HG03354 (cell line): ENCODE measurements at regions not wholly inside any gene's neighbourhood (a gene's known extent, or its start where the extent isn't known, plus 50 kb on each side); places are given as distances from the start of the nearest gene placed in this dataset.
"Not testable (repeated sequence)": the region's sequence is repeated elsewhere in the genome, so short reads cannot be mapped to it uniquely, and the experiment has no call there.

Experiments used
- ATAC-seq: cut with Tn5 transposase; IDR thresholded peaks from one replicate; pipeline ENCODE4 v1.9.1; 2021; ENCODE audit warnings: mild to moderate bottlenecking; ENCODE audit not compliant: unreplicated experiment, poor library complexity, severe bottlenecking

GRCh38 chr11:98183034-98183433, 837.7 kb upstream of the CNTN5 start:
- no peak for ATAC-seq

GRCh38 chr11:98185245-98185644, 835.5 kb upstream of the CNTN5 start:
- no peak for ATAC-seq

GRCh38 chr11:98194611-98195010, 826.1 kb upstream of the CNTN5 start:
- ATAC-seq, result no peak

GRCh38 chr11:98195300-98195699, 825.4 kb upstream of the CNTN5 start:
- no peak for ATAC-seq

- no peak for ATAC-seq
These were observed 813.7 kb upstream of the CNTN5 start for GRCh38 chr11:98207086-98207485.

GRCh38 chr11:98227278-98227677, 793.5 kb upstream of the CNTN5 start:
- ATAC-seq, result no peak

- no peak for ATAC-seq
These were observed 790.1 kb upstream of the CNTN5 start for GRCh38 chr11:98230678-98231077.

GRCh38 chr11:98234698-98235097, 786.1 kb upstream of the CNTN5 start:
- no peak for ATAC-seq

- no peak for ATAC-seq
These were observed 776.9 kb upstream of the CNTN5 start for GRCh38 chr11:98243897-98244296.

- ATAC-seq, result no peak
These were observed 759.8 kb upstream of the CNTN5 start for GRCh38 chr11:98260983-98261382.

- ATAC-seq, result no peak
These were observed 743.4 kb upstream of the CNTN5 start for GRCh38 chr11:98277251-98277912.

- ATAC-seq, result no peak
These were observed 731.0 kb upstream of the CNTN5 start for GRCh38 chr11:98289617-98290263.

GRCh38 chr11:98296091-98296880, 724.5 kb upstream of the CNTN5 start:
- ATAC-seq, result no peak

- ATAC-seq, result no peak
These were observed 720.0 kb upstream of the CNTN5 start for GRCh38 chr11:98300719-98301118.

GRCh38 chr11:98307827-98308491, 712.8 kb upstream of the CNTN5 start:
- ATAC-seq, result no peak

- not testable (repeated sequence) for ATAC-seq
These were observed 690.4 kb upstream of the CNTN5 start for GRCh38 chr11:98330306-98330705.

GRCh38 chr11:98358551-98358950, 662.2 kb upstream of the CNTN5 start:
- no peak for ATAC-seq

GRCh38 chr11:98365190-98365589, 655.6 kb upstream of the CNTN5 start:
- ATAC-seq, result no peak

GRCh38 chr11:98365941-98366340, 654.8 kb upstream of the CNTN5 start:
- ATAC-seq, result no peak

- no peak for ATAC-seq
These were observed 630.4 kb upstream of the CNTN5 start for GRCh38 chr11:98390391-98390790.
